Caco-2 (cell line): ENCODE measurements at regions not wholly inside any gene's neighbourhood (a gene's known extent, or its start where the extent isn't known, plus 50 kb on each side); places are given as distances from the start of the nearest gene placed in this dataset.

ENCODE experiments used
- BruUV-seq: library from RNA; stranded (reverse); fragments of 400-500 nt; replicated peaks from 2 replicates; lab custom pipeline; 2021; lab: Mats Ljungman, UMichigan
- CTCF ChIA-PET: fragments of 300-600 bp; sonication (Branson Sonifier 250); formaldehyde crosslinking; loops from one replicate; lab custom pipeline; 2022; ENCODE audit warnings: antibody characterized with exemption; lab: Charles Lee
- POLR2A ChIA-PET: fragments of 300-600 bp; sonication (Branson Sonifier 250); formaldehyde crosslinking; loops from one replicate; lab custom pipeline; 2022; ENCODE audit warnings: antibody characterized with exemption; lab: Charles Lee
- DNase-seq, 2 experiments: peaks; one replicate each; pipeline versions ENCODE4 v3.0.0 to v3.0.0-alpha.2; 2020 to 2022
- H3K27me3 ChIP-seq: replicated peaks from 2 replicates; pipeline ENCODE4 v1.6.0; 2011; ENCODE audit warnings: low read length; ENCODE audit not compliant: control insufficient read depth, insufficient read depth
- H3K36me3 ChIP-seq: 2 replicates; pipeline ENCODE4 v1.5.1; 2011; ENCODE audit warnings: low read length; ENCODE audit not compliant: control insufficient read depth, insufficient read depth
- H3K4me1 ChIP-seq: fragments of 250-450 bp; sonication (Bioruptor Pico); 2 replicates; pipeline ENCODE4 v1.5.1; 2020; ENCODE audit warnings: mild to moderate bottlenecking
- H3K4me3 ChIP-seq: 2 replicates; pipeline ENCODE4 v1.5.1; 2011; ENCODE audit warnings: low read depth, mild to moderate bottlenecking, control low read depth, low read length
- H3K9me3 ChIP-seq: fragments of 250-450 bp; sonication (Bioruptor Pico); 2 replicates; pipeline ENCODE4 v1.5.1; 2020; ENCODE audit warnings: mild to moderate bottlenecking, moderate library complexity
- H3K27ac Mint-ChIP-seq: one replicate; pipeline ENCODE4 v1.8.0; 2022; ENCODE audit warnings: mixed read lengths; ENCODE audit not compliant: unreplicated experiment
- H3K27me3 Mint-ChIP-seq: one replicate; pipeline ENCODE4 v1.8.0; 2022; ENCODE audit warnings: mixed read lengths; ENCODE audit not compliant: insufficient read depth, unreplicated experiment
- H3K36me3 Mint-ChIP-seq: one replicate; pipeline ENCODE4 v1.8.0; 2022; ENCODE audit warnings: mild to moderate bottlenecking, mixed read lengths; ENCODE audit not compliant: insufficient read depth, unreplicated experiment
- H3K4me1 Mint-ChIP-seq: one replicate; pipeline ENCODE4 v1.8.0; 2022; ENCODE audit warnings: low read depth, mixed read lengths; ENCODE audit not compliant: unreplicated experiment
- H3K4me3 Mint-ChIP-seq: one replicate; pipeline ENCODE4 v1.8.0; 2022; ENCODE audit warnings: mild to moderate bottlenecking, moderate library complexity, mixed read lengths; ENCODE audit not compliant: unreplicated experiment
- H3K9me3 Mint-ChIP-seq: one replicate; pipeline ENCODE4 v1.8.0; 2022; ENCODE audit warnings: mixed read lengths; ENCODE audit not compliant: unreplicated experiment
- CTCF ChIP-seq, 2 experiments: fragments of 200-600 bp in 1 of 2; IDR thresholded peaks; 1 replicate in 1 of 2; 2 replicates in 1 of 2; pipeline versions ENCODE4 v1.5.1 to v1.8.0; 2011 to 2022; ENCODE audit warnings: antibody characterized with exemption in 1 of 2, control low read depth in 1 of 2, inconsistent platforms in 1 of 2, low read depth in 1 of 2, low read length in 1 of 2, mild to moderate bottlenecking in 1 of 2, moderate library complexity in 1 of 2; ENCODE audit not compliant: insufficient read depth in 1 of 2, severe bottlenecking in 1 of 2, unreplicated experiment in 1 of 2
- intact Hi-C: fragments of 100-400 bp; cut with micrococcal nuclease; formaldehyde crosslinking; loops from one replicate; pipeline ENCODE4 v1.10.0; 2022; ENCODE audit not compliant: unreplicated experiment

DNA sequence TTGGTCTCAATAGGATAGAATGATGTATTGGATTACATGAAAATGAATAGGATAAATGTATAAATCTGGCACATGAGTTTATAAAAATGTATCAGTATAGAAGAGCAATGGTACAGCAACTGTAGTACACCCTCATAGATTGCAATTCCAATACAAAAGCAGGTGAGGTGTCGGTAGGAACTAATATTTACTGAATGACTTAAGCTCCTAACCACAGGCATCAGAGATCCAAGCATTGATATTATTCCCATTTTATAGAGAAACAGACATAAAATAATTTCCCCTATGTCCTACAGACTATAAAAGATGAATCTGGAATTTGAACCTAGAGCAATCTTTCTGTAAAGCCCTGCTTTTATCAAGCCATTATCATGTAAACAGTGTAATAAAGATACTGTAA lies 227.4 kb downstream of the MBD2 start:
- ChIA-PET POLR2A (no interaction called here), CTCF (no interaction called here)
- H3K36me3 Mint-ChIP-seq = no peaks in the 10 kb centered on the region
- no peak overlapping the region for H3K27ac Mint-ChIP-seq
- TF ChIP-seq CTCF (IDR thresholded peaks at IDR 0.05; ENCODE audit: insufficient read depth in 1 of 2, low read depth in 1 of 2, low read length in 1 of 2, severe bottlenecking in 1 of 2, unreplicated experiment in 1 of 2) = no peak
- intact Hi-C loops = no loop called here
- H3K4me3 Mint-ChIP-seq = no peak overlapping the region
- H3K27me3 Mint-ChIP-seq = no peaks in the 10 kb centered on the region
- no peaks in the 10 kb centered on the region for H3K4me1 ChIP-seq
- no peaks in the 10 kb centered on the region for H3K27me3 ChIP-seq
- H3K9me3 ChIP-seq = no peaks in the 10 kb centered on the region
- no peak for DNase-seq
- H3K36me3 ChIP-seq = no peaks in the 10 kb centered on the region
- H3K4me1 Mint-ChIP-seq = no peaks in the 10 kb centered on the region
- no peaks in the 10 kb centered on the region for H3K9me3 Mint-ChIP-seq
- no peak overlapping the region for H3K4me3 ChIP-seq
- no TSS peak for BruUV-seq

- no peaks in the 10 kb centered on the region for H3K9me3 ChIP-seq
- Mint-ChIP-seq H3K27ac (no peak overlapping the region), H3K4me3 (no peak overlapping the region), H3K36me3 (no peaks in the 10 kb centered on the region), H3K27me3 (no peaks in the 10 kb centered on the region), H3K9me3 (no peaks in the 10 kb centered on the region), H3K4me1 (no peaks in the 10 kb centered on the region)
- no peaks in the 10 kb centered on the region for H3K27me3 ChIP-seq
- no peak overlapping the region for H3K4me3 ChIP-seq
- no TSS peak for BruUV-seq
- intact Hi-C loops = no loop called here
- CTCF ChIA-PET = no interaction called here
- no peak for TF ChIP-seq CTCF (IDR thresholded peaks at IDR 0.05; ENCODE audit: insufficient read depth in 1 of 2, low read depth in 1 of 2, low read length in 1 of 2, severe bottlenecking in 1 of 2, unreplicated experiment in 1 of 2)
- no peaks in the 10 kb centered on the region for H3K36me3 ChIP-seq
- no peaks in the 10 kb centered on the region for H3K4me1 ChIP-seq
- POLR2A ChIA-PET = no interaction called here
- no peak for DNase-seq
Observed at GRCh38 chr18:53994016-53994415, 230.5 kb downstream of the MBD2 start.

- no peak for DNase-seq
- no peak overlapping the region for H3K4me3 ChIP-seq
- no peaks in the 10 kb centered on the region for H3K36me3 ChIP-seq
- Mint-ChIP-seq H3K9me3 (no peaks in the 10 kb centered on the region), H3K4me3 (no peak overlapping the region), H3K27me3 (no peaks in the 10 kb centered on the region), H3K27ac (no peak overlapping the region), H3K4me1 (no peaks in the 10 kb centered on the region), H3K36me3 (no peaks in the 10 kb centered on the region)
- H3K4me1 ChIP-seq = no peaks in the 10 kb centered on the region
- TF ChIP-seq CTCF (IDR thresholded peaks at IDR 0.05; ENCODE audit: insufficient read depth in 1 of 2, low read depth in 1 of 2, low read length in 1 of 2, severe bottlenecking in 1 of 2, unreplicated experiment in 1 of 2) = no peak
- CTCF ChIA-PET = no interaction called here
- BruUV-seq = no TSS peak
- no peaks in the 10 kb centered on the region for H3K9me3 ChIP-seq
- no peaks in the 10 kb centered on the region for H3K27me3 ChIP-seq
- intact Hi-C loops = no loop called here
- POLR2A ChIA-PET = no interaction called here
Observed at GRCh38 chr18:53991805-53992204, 232.7 kb downstream of the MBD2 start.
